ENCODE measurements at regions not wholly inside any gene's neighbourhood (a gene's known extent, or its start where the extent isn't known, plus 50 kb on each side); places are given as distances from the start of the nearest gene placed in this dataset.

DNA sequence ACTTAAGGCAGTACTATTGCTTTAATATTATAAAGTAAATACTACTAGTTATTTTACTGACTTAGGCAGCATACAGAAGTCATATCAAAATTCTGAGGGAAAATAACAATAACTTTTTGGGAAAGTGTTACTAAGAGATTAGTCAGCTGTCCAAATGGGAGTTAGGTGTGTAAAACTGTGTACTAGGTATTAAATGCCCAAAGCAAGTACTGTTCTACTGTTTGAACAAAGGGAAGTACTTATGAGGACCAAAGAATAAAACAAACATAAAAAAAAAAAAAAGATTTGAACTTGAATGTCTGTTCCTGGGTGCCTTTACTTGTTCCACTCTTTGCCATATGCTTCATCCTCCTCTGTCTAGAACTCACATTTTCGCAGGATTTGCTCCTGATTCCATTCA is 174.4 kb downstream of the MSL3 start:
- H2BK120ac ChIP-seq (ENCODE audit: low read depth, low read length, poor library complexity, severe bottlenecking), result no peak overlapping the region
- no peak overlapping the region for H3K9ac ChIP-seq (ENCODE audit: extremely low read depth, insufficient read length, low read length)
- no peak overlapping the region for H2BK15ac ChIP-seq (ENCODE audit: low read depth, low read length)
- no peaks in the 10 kb centered on the region for H4K20me1 ChIP-seq (ENCODE audit: control insufficient read depth, insufficient read depth, insufficient read length)
- Mint-ChIP-seq H3K4me1 (no peaks in the 10 kb centered on the region), H3K9me3 (peaks cover 58 to 61% of the 10 kb centered on the region in 2 experiments), H3K27ac (no peak overlapping the region), H3K4me3 (no peak overlapping the region), H3K36me3 (ENCODE audit: insufficient read depth in 1 of 3, low read depth in 3 of 3) (peaks cover 0 to 2% (median 0%) of the 10 kb centered on the region in 3 experiments; a peak in 2 of 7 replicates), H3K27me3 (ENCODE audit: low read depth) (0 out of 2 replicates have a peak, but pooled peaks cover 1% of the 10 kb centered on the region)
- H3K9me3 ChIP-seq (ENCODE audit: control insufficient read depth, low read depth, low read length), result no peaks in the 10 kb centered on the region
- no peak overlapping the region for H3K14ac ChIP-seq (ENCODE audit: insufficient read depth, low read length)
- H3K4me2 ChIP-seq (ENCODE audit: insufficient read depth, insufficient read length, low read length), result no peak overlapping the region
- no peak overlapping the region for H2AFZ ChIP-seq (ENCODE audit: low read length)
- no peaks in the 10 kb centered on the region for H3K27me3 ChIP-seq (ENCODE audit: insufficient read depth, low read length)
- no peak overlapping the region for H2BK12ac ChIP-seq (ENCODE audit: insufficient read length, low read depth, low read length)
- TF ChIP-seq, protein P1, sequence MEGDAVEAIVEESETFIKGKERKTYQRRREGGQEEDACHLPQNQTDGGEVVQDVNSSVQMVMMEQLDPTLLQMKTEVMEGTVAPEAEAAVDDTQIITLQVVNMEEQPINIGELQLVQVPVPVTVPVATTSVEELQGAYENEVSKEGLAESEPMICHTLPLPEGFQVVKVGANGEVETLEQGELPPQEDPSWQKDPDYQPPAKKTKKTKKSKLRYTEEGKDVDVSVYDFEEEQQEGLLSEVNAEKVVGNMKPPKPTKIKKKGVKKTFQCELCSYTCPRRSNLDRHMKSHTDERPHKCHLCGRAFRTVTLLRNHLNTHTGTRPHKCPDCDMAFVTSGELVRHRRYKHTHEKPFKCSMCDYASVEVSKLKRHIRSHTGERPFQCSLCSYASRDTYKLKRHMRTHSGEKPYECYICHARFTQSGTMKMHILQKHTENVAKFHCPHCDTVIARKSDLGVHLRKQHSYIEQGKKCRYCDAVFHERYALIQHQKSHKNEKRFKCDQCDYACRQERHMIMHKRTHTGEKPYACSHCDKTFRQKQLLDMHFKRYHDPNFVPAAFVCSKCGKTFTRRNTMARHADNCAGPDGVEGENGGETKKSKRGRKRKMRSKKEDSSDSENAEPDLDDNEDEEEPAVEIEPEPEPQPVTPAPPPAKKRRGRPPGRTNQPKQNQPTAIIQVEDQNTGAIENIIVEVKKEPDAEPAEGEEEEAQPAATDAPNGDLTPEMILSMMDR (conservative IDR thresholded peaks at IDR 0.05), result no peak
- no peak overlapping the region for H3K27ac ChIP-seq (ENCODE audit: insufficient read length, low read depth, low read length)
- H3T11ph ChIP-seq (ENCODE audit: low read length), result no peak overlapping the region
- H3K23me2 ChIP-seq (ENCODE audit: insufficient read length, low read depth, low read length, poor library complexity, severe bottlenecking), result no peaks in the 10 kb centered on the region
- no peaks in the 10 kb centered on the region for H3K79me2 ChIP-seq (ENCODE audit: insufficient read depth, low read length)
- H4K8ac ChIP-seq (replicated peaks; ENCODE audit: insufficient read length, low read depth, low read length), result no peak overlapping the region
- WGBS (ENCODE audit: extremely low coverage, insufficient read length, low lambda C conversion rate), result no CpG with 5 or more reads among the region's 1 CpG
- H2BK20ac ChIP-seq (ENCODE audit: low read depth, low read length, poor library complexity, severe bottlenecking), result no peak overlapping the region
- no peak overlapping the region for H3K18ac ChIP-seq (ENCODE audit: insufficient read length, low read depth, low read length)
- H2AK5ac ChIP-seq (ENCODE audit: insufficient read length, low read length), result no peak overlapping the region
- H4K5ac ChIP-seq (ENCODE audit: insufficient read length, low read depth, low read length), result no peak overlapping the region
- no peaks in the 10 kb centered on the region for H3K4me1 ChIP-seq (ENCODE audit: insufficient read depth, low read length)
- H3K79me1 ChIP-seq (ENCODE audit: insufficient read depth, low read depth, low read length, poor library complexity, severe bottlenecking), result no peaks in the 10 kb centered on the region
- no peak for DNase-seq
- H2BK5ac ChIP-seq (ENCODE audit: insufficient read length, low read length), result no peak overlapping the region
- no peak overlapping the region for H3K56ac ChIP-seq (ENCODE audit: insufficient read length, low read depth, low read length)
- H3K4ac ChIP-seq (ENCODE audit: low read depth, low read length), result no peak overlapping the region
- no peak overlapping the region for H3K23ac ChIP-seq (ENCODE audit: insufficient read length, low read depth, low read length)
- no peak overlapping the region for H4K91ac ChIP-seq (ENCODE audit: insufficient read length, low read depth, low read length)

Measured in H9 (cell line).